Stimulated activated CD4-positive, alpha-beta T cell treated with anti-CD3 and anti-CD28 coated beads, Interleukin-15, amount 100 ng/mL, for 48 hours (primary cell): ENCODE measurements at regions not wholly inside any gene's neighbourhood (a gene's known extent, or its start where the extent isn't known, plus 50 kb on each side); places are given as distances from the start of the nearest gene placed in this dataset.

Source experiments
- DNase-seq, 2 donors: peaks; one replicate each; pipeline ENCODE4 v3.0.0-alpha.2; 2020; ENCODE audit warnings: low read depth in 2 of 2

- no peak for DNase-seq
Measured at GRCh38 chr18:56173542-56174220, 464.7 kb downstream of the TXNL1 start.

- no peak for DNase-seq
Measured at GRCh38 chr18:56172527-56172926, 465.9 kb downstream of the TXNL1 start.

- DNase-seq = no peak
Measured at GRCh38 chr18:56171848-56172247, 466.5 kb downstream of the TXNL1 start.

- no peak for DNase-seq
Measured at GRCh38 chr18:56168049-56168781, 470.2 kb downstream of the TXNL1 start.

- DNase-seq = no peak
Measured at GRCh38 chr18:56167366-56167765, 471.0 kb downstream of the TXNL1 start.

- no peak for DNase-seq
Measured at GRCh38 chr18:56166914-56167313, 471.5 kb downstream of the TXNL1 start.

GRCh38 chr18:56165601-56166355 lies 472.6 kb downstream of the TXNL1 start:
- DNase-seq = no peak

GRCh38 chr18:56162311-56163265 lies 475.8 kb downstream of the TXNL1 start:
- DNase-seq = no peak

GRCh38 chr18:56161566-56162260 lies 476.7 kb downstream of the TXNL1 start:
- no peak for DNase-seq

GRCh38 chr18:56158676-56159075 lies 479.7 kb downstream of the TXNL1 start:
- DNase-seq = no peak

GRCh38 chr18:56157541-56157940 lies 480.9 kb downstream of the TXNL1 start:
- no peak for DNase-seq

GRCh38 chr18:56152551-56153310 lies 485.7 kb downstream of the TXNL1 start:
- DNase-seq = no peak

- DNase-seq = no peak
Measured at GRCh38 chr18:56148373-56148772, 490.0 kb downstream of the TXNL1 start.

- DNase-seq = no peak
Measured at GRCh38 chr18:56146565-56146964, 491.8 kb downstream of the TXNL1 start.

- DNase-seq = no peak
Measured at GRCh38 chr18:56142001-56142400, 496.4 kb downstream of the TXNL1 start.

GRCh38 chr18:56139792-56140254 lies 498.6 kb downstream of the TXNL1 start:
- no peak for DNase-seq

GRCh38 chr18:56139372-56139771 lies 499.0 kb downstream of the TXNL1 start:
- DNase-seq = no peak

GRCh38 chr18:56136105-56136504 lies 502.3 kb downstream of the TXNL1 start:
- no peak for DNase-seq

GRCh38 chr18:56130481-56130880 lies 507.9 kb downstream of the TXNL1 start:
- DNase-seq = no peak

- no peak for DNase-seq
Measured at GRCh38 chr18:56128153-56128791, 510.1 kb downstream of the TXNL1 start.
